ENCODE measurements at regions not wholly inside any gene's neighbourhood (a gene's known extent, or its start where the extent isn't known, plus 50 kb on each side); places are given as distances from the start of the nearest gene placed in this dataset.
"Not testable (repeated sequence)": the region's sequence is repeated elsewhere in the genome, so short reads cannot be mapped to it uniquely, and the experiment has no call there.

GRCh38 chr15:35693886-35694285, 147.9 kb upstream of the DPH6 start:
- DNase-seq (ENCODE audit: low read depth): no peak

- no peak for DNase-seq (ENCODE audit: low read depth)
These were observed 149.0 kb upstream of the DPH6 start for GRCh38 chr15:35695003-35695402.

- no peak for DNase-seq (ENCODE audit: low read depth)
These were observed 150.8 kb upstream of the DPH6 start for GRCh38 chr15:35696767-35697231.

- peak; percentile 49 for DNase-seq (ENCODE audit: low read depth)
These were observed 151.8 kb upstream of the DPH6 start for GRCh38 chr15:35697549-35698299.

GRCh38 chr15:35698331-35698730, 152.4 kb upstream of the DPH6 start:
- no peak for DNase-seq (ENCODE audit: low read depth)

GRCh38 chr15:35698966-35699575, 153.1 kb upstream of the DPH6 start:
- no peak for DNase-seq (ENCODE audit: low read depth)

GRCh38 chr15:35700091-35700593, 154.2 kb upstream of the DPH6 start:
- not testable (repeated sequence) for DNase-seq (ENCODE audit: low read depth)

- no peak for DNase-seq (ENCODE audit: low read depth)
These were observed 155.6 kb upstream of the DPH6 start for GRCh38 chr15:35701402-35702046.

GRCh38 chr15:35702946-35703495, 157.1 kb upstream of the DPH6 start:
- DNase-seq (ENCODE audit: low read depth): no peak

GRCh38 chr15:35705030-35705883, 159.3 kb upstream of the DPH6 start:
- peak; percentile 59 for DNase-seq (ENCODE audit: low read depth)

GRCh38 chr15:35705884-35706585, 160.1 kb upstream of the DPH6 start:
- peak; percentile 65 for DNase-seq (ENCODE audit: low read depth)

GRCh38 chr15:35712956-35713355, 167.0 kb upstream of the DPH6 start:
- no peak for DNase-seq (ENCODE audit: low read depth)

- peak; percentile 30 for DNase-seq (ENCODE audit: low read depth)
These were observed 167.8 kb upstream of the DPH6 start for GRCh38 chr15:35713733-35714132.

GRCh38 chr15:35717721-35718120, 171.8 kb upstream of the DPH6 start:
- no peak for DNase-seq (ENCODE audit: low read depth)

GRCh38 chr15:35720019-35720418, 174.1 kb upstream of the DPH6 start:
- no peak for DNase-seq (ENCODE audit: low read depth)

- no peak for DNase-seq (ENCODE audit: low read depth)
These were observed 175.0 kb upstream of the DPH6 start for GRCh38 chr15:35720984-35721383.

- DNase-seq (ENCODE audit: low read depth): no peak
These were observed 175.8 kb upstream of the DPH6 start for GRCh38 chr15:35721751-35722150.

- no peak for DNase-seq (ENCODE audit: low read depth)
These were observed 176.5 kb upstream of the DPH6 start for GRCh38 chr15:35722501-35722900.

- no peak for DNase-seq (ENCODE audit: low read depth)
These were observed 177.3 kb upstream of the DPH6 start for GRCh38 chr15:35723120-35723847.

GRCh38 chr15:35723852-35724251, 177.9 kb upstream of the DPH6 start:
- no peak for DNase-seq (ENCODE audit: low read depth)

All from myocyte (in vitro differentiated cells).